ENCODE measurements at regions not wholly inside any gene's neighbourhood (a gene's known extent, or its start where the extent isn't known, plus 50 kb on each side); places are given as distances from the start of the nearest gene placed in this dataset.

- POLR2A ChIA-PET: no interaction called here
- TF ChIP-seq ZNF292 (tag by site-specific recombination; IDR thresholded peaks at IDR 0.05; ENCODE audit: borderline replicate concordance, low read depth) (no peak), ZNF664 (tag by site-specific recombination; IDR thresholded peaks at IDR 0.05) (no peak), ZNF776 (tag by site-specific recombination; IDR thresholded peaks at IDR 0.05; ENCODE audit: borderline replicate concordance) (no peak), PATZ1 (tag by site-specific recombination; IDR thresholded peaks at IDR 0.05) (no peak), ZFP3 (tag by site-specific recombination; IDR thresholded peaks at IDR 0.05; ENCODE audit: low read depth) (no peak), ZBTB26 (tag by site-specific recombination; optimal IDR thresholded peaks at IDR 0.05) (no peak), ZNF184 (tag by site-specific recombination; IDR thresholded peaks at IDR 0.05) (no peak), ZBTB7A (tag by site-specific recombination; IDR thresholded peaks at IDR 0.05; ENCODE audit: low read depth) (no peak), GLI4 (tag by site-specific recombination; IDR thresholded peaks at IDR 0.05) (no peak), ZNF791 (tag by site-specific recombination; IDR thresholded peaks at IDR 0.05) (no peak), RBAK (tag by site-specific recombination; IDR thresholded peaks at IDR 0.05) (no peak), ZNF26 (tag by site-specific recombination; IDR thresholded peaks at IDR 0.05) (no peak), ZNF112 (tag by site-specific recombination; IDR thresholded peaks at IDR 0.05) (no peak), ZNF626 (tag by site-specific recombination; IDR thresholded peaks at IDR 0.05) (no peak), ZNF621 (tag by site-specific recombination; IDR thresholded peaks at IDR 0.05) (no peak), ZNF2 (tag by site-specific recombination; IDR thresholded peaks at IDR 0.05) (no peak)
- TF ChIP-seq, protein P1, sequence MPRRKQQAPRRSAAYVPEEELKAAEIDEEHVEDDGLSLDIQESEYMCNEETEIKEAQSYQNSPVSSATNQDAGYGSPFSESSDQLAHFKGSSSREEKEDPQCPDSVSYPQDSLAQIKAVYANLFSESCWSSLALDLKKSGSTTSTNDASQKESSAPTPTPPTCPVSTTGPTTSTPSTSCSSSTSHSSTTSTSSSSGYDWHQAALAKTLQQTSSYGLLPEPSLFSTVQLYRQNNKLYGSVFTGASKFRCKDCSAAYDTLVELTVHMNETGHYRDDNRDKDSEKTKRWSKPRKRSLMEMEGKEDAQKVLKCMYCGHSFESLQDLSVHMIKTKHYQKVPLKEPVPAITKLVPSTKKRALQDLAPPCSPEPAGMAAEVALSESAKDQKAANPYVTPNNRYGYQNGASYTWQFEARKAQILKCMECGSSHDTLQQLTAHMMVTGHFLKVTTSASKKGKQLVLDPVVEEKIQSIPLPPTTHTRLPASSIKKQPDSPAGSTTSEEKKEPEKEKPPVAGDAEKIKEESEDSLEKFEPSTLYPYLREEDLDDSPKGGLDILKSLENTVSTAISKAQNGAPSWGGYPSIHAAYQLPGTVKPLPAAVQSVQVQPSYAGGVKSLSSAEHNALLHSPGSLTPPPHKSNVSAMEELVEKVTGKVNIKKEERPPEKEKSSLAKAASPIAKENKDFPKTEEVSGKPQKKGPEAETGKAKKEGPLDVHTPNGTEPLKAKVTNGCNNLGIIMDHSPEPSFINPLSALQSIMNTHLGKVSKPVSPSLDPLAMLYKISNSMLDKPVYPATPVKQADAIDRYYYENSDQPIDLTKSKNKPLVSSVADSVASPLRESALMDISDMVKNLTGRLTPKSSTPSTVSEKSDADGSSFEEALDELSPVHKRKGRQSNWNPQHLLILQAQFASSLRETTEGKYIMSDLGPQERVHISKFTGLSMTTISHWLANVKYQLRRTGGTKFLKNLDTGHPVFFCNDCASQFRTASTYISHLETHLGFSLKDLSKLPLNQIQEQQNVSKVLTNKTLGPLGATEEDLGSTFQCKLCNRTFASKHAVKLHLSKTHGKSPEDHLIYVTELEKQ (tag by site-specific recombination; IDR thresholded peaks at IDR 0.05; ENCODE audit: borderline replicate concordance): no peak
- TF ChIP-seq, protein P2, sequence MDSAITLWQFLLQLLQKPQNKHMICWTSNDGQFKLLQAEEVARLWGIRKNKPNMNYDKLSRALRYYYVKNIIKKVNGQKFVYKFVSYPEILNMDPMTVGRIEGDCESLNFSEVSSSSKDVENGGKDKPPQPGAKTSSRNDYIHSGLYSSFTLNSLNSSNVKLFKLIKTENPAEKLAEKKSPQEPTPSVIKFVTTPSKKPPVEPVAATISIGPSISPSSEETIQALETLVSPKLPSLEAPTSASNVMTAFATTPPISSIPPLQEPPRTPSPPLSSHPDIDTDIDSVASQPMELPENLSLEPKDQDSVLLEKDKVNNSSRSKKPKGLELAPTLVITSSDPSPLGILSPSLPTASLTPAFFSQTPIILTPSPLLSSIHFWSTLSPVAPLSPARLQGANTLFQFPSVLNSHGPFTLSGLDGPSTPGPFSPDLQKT (IDR thresholded peaks at IDR 0.05; ENCODE audit: borderline replicate concordance, low read depth, low read length): no peak
- TF ChIP-seq, protein P3, sequence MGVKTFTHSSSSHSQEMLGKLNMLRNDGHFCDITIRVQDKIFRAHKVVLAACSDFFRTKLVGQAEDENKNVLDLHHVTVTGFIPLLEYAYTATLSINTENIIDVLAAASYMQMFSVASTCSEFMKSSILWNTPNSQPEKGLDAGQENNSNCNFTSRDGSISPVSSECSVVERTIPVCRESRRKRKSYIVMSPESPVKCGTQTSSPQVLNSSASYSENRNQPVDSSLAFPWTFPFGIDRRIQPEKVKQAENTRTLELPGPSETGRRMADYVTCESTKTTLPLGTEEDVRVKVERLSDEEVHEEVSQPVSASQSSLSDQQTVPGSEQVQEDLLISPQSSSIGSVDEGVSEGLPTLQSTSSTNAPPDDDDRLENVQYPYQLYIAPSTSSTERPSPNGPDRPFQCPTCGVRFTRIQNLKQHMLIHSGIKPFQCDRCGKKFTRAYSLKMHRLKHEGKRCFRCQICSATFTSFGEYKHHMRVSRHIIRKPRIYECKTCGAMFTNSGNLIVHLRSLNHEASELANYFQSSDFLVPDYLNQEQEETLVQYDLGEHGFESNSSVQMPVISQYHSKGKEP (tag by site-specific recombination; IDR thresholded peaks at IDR 0.05): no peak
- CTCF ChIA-PET: no interaction called here
- Histone ChIP-seq H3K36me3 (ENCODE audit: control insufficient read depth in 2 of 2, insufficient read depth in 1 of 2, low read length in 2 of 2) (no peaks in the 10 kb centered on the region), H3K27ac (ENCODE audit: extremely low read depth, low read depth, low read length) (no peak overlapping the region), H3K4me1 (ENCODE audit: control insufficient read depth, insufficient read depth, low read length) (no peaks in the 10 kb centered on the region), H3K4me3 (ENCODE audit: low read depth, low read length) (no peak overlapping the region), H3K9me3 (ENCODE audit: control insufficient read depth, insufficient read depth, low read depth, low read length) (peaks cover 4% of the 10 kb centered on the region)
These were observed 107.3 kb downstream of the MRPL36 start for GRCh38 chr5:1692381-1692780.

All from HEK293 (cell line).